Mesenchymal stem cell (in vitro differentiated cells and primary cell): ENCODE measurements at regions not wholly inside any gene's neighbourhood (a gene's known extent, or its start where the extent isn't known, plus 50 kb on each side); places are given as distances from the start of the nearest gene placed in this dataset.

Experiments used
- DNase-seq: peaks from one replicate; pipeline ENCODE4 v3.0.0-alpha.2; 2013
- H2AFZ ChIP-seq: one replicate; pipeline ENCODE4 v1.6.1; 2013; ENCODE audit warnings: low read depth, mild to moderate bottlenecking, control low read depth, inconsistent platforms, low read length, moderate library complexity
- H2AK5ac ChIP-seq: 2 replicates; pipeline ENCODE4 v1.6.1; 2013; ENCODE audit warnings: low read length, moderate library complexity, mild to moderate bottlenecking, inconsistent platforms; ENCODE audit not compliant: severe bottlenecking
- H2BK120ac ChIP-seq: one replicate; pipeline ENCODE4 v1.6.1; 2013; ENCODE audit warnings: low read depth, mild to moderate bottlenecking, inconsistent platforms, low read length, moderate library complexity
- H2BK12ac ChIP-seq, 2 experiments: one replicate each; pipeline ENCODE4 v1.6.1; 2013; ENCODE audit warnings: inconsistent platforms in 2 of 2, low read length in 2 of 2, mild to moderate bottlenecking in 2 of 2, moderate library complexity in 2 of 2, control low read depth in 1 of 2
- H2BK15ac ChIP-seq: one replicate; pipeline ENCODE4 v1.6.1; 2013; ENCODE audit warnings: mild to moderate bottlenecking, low read depth, inconsistent platforms; ENCODE audit not compliant: poor library complexity, severe bottlenecking
- H2BK5ac ChIP-seq: 2 replicates; pipeline ENCODE4 v1.6.1; 2013; ENCODE audit warnings: low read depth, mild to moderate bottlenecking, low read length, control low read depth, inconsistent platforms; ENCODE audit not compliant: poor library complexity, severe bottlenecking
- H3K14ac ChIP-seq, 2 experiments: one replicate each; pipeline ENCODE4 v1.6.1; 2013; ENCODE audit warnings: inconsistent platforms in 2 of 2, low read length in 2 of 2, control low read depth in 1 of 2, mild to moderate bottlenecking in 1 of 2, moderate library complexity in 1 of 2
- H3K18ac ChIP-seq, 2 experiments: one replicate each; pipeline ENCODE4 v1.6.1; 2013; ENCODE audit warnings: inconsistent platforms in 2 of 2, low read length in 2 of 2, control low read depth in 1 of 2, low read depth in 1 of 2, mild to moderate bottlenecking in 1 of 2
- H3K23ac ChIP-seq, 2 experiments: one replicate each; pipeline ENCODE4 v1.6.1; 2013; ENCODE audit warnings: inconsistent platforms in 2 of 2, low read length in 2 of 2, mild to moderate bottlenecking in 2 of 2, moderate library complexity in 2 of 2, control low read depth in 1 of 2
- H3K27ac ChIP-seq: 2 replicates; pipeline ENCODE4 v1.5.1; 2013; ENCODE audit warnings: mild to moderate bottlenecking, moderate library complexity, low read length, control low read depth, inconsistent platforms; ENCODE audit not compliant: poor library complexity, severe bottlenecking
- H3K27me3 ChIP-seq, 2 experiments: 2 replicates each; pipeline versions ENCODE4 v1.6.1 to v1.7.0; 2013; ENCODE audit warnings: low read length in 2 of 2, mild to moderate bottlenecking in 2 of 2, moderate library complexity in 2 of 2, control low read depth in 1 of 2, inconsistent platforms in 1 of 2; ENCODE audit not compliant: control insufficient read depth in 1 of 2, insufficient read depth in 1 of 2
- H3K36me3 ChIP-seq, 2 experiments: 2 replicates each; pipeline versions ENCODE4 v1.6.1 to v1.7.0; 2013; ENCODE audit warnings: low read length in 2 of 2, control low read depth in 1 of 2, inconsistent platforms in 1 of 2, low read depth in 1 of 2, mild to moderate bottlenecking in 1 of 2; ENCODE audit not compliant: insufficient read depth in 2 of 2, control insufficient read depth in 1 of 2
- H3K4ac ChIP-seq, 2 experiments: one replicate each; pipeline ENCODE4 v1.6.1; 2013; ENCODE audit warnings: inconsistent platforms in 2 of 2, low read length in 2 of 2, mild to moderate bottlenecking in 2 of 2, moderate library complexity in 2 of 2, control low read depth in 1 of 2, low read depth in 1 of 2
- H3K4me1 ChIP-seq: 2 replicates; pipeline ENCODE4 v1.6.1; 2013; ENCODE audit warnings: low read depth, low read length, control low read depth; ENCODE audit not compliant: control insufficient read depth, insufficient read depth
- H3K4me2 ChIP-seq: 2 replicates; pipeline ENCODE4 v1.6.1; 2013; ENCODE audit warnings: low read length, mild to moderate bottlenecking, inconsistent platforms; ENCODE audit not compliant: poor library complexity, severe bottlenecking
- H3K4me3 ChIP-seq, 2 experiments: 2 replicates each; pipeline versions ENCODE4 v1.5.1 to v1.7.0; 2013; ENCODE audit warnings: low read length in 2 of 2, mild to moderate bottlenecking in 2 of 2, control low read depth in 1 of 2, low read depth in 1 of 2; ENCODE audit not compliant: insufficient read depth in 1 of 2
- H3K79me1 ChIP-seq: replicated peaks from 2 replicates; pipeline ENCODE4 v1.6.1; 2013; ENCODE audit warnings: mild to moderate bottlenecking, control low read depth, low read length, inconsistent platforms; ENCODE audit not compliant: poor library complexity, severe bottlenecking
- H3K9ac ChIP-seq: 2 replicates; pipeline ENCODE4 v1.7.0; 2013; ENCODE audit warnings: mild to moderate bottlenecking, low read length, moderate library complexity
- H3K9me3 ChIP-seq: 2 replicates; pipeline ENCODE4 v1.7.0; 2013; ENCODE audit warnings: mild to moderate bottlenecking, low read length; ENCODE audit not compliant: control insufficient read depth
- H4K8ac ChIP-seq: one replicate; pipeline ENCODE4 v1.6.1; 2013; ENCODE audit warnings: inconsistent platforms, mild to moderate bottlenecking, low read length, moderate library complexity
- H4K91ac ChIP-seq: one replicate; pipeline ENCODE4 v1.6.1; 2013; ENCODE audit warnings: mild to moderate bottlenecking, low read length, inconsistent platforms
- WGBS: methylation state at CpG from one replicate; pipeline ENCODE4 v1.1.7; 2013; ENCODE audit warnings: mixed read lengths; 5-methylcytosine and 5-hydroxymethylcytosine counted together

DNA sequence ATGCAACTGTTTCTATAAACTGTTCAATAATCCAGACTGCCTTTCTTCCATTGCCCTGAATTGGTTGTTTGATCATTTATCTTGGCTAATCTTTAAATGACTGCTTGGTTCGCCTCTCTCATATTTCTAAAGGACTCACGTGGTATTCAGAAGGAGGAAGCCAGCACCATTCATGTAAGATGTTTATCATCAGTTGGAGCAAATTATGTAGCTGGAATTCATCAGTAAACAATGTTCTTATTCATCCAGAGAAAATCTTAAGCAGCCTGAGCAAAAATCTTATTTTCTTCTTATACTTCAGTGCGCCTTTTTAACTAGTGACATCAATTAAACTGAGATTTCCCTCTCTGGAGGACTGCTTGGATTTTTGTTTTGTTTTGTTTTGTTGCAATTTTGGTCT, 538.7 kb upstream of the TMEM132C start:
- Histone ChIP-seq H3K27ac (no peak overlapping the region), H3K9me3 (peaks cover 6% of the 10 kb centered on the region), H3K4me2 (no peak overlapping the region), H3K36me3 (no peaks in the 10 kb centered on the region), H2AK5ac (no peak overlapping the region), H3K27me3 (no peaks in the 10 kb centered on the region), H3K23ac (no peak overlapping the region), H2BK5ac (no peak overlapping the region), H2BK15ac (no peak overlapping the region), H4K8ac (no peak overlapping the region), H3K14ac (no peak overlapping the region), H2BK12ac (no peak overlapping the region), H3K18ac (no peak overlapping the region), H3K4ac (no peak overlapping the region), H3K4me1 (no peaks in the 10 kb centered on the region), H3K4me3 (no peak overlapping the region), H4K91ac (no peak overlapping the region), H2AFZ (no peak overlapping the region), H2BK120ac (no peak overlapping the region), H3K79me1 (no peaks in the 10 kb centered on the region), H3K9ac (no peak overlapping the region)
- 100% methylated on average over 1 of the region's 3 CpGs for WGBS
- DNase-seq: no peak

DNA sequence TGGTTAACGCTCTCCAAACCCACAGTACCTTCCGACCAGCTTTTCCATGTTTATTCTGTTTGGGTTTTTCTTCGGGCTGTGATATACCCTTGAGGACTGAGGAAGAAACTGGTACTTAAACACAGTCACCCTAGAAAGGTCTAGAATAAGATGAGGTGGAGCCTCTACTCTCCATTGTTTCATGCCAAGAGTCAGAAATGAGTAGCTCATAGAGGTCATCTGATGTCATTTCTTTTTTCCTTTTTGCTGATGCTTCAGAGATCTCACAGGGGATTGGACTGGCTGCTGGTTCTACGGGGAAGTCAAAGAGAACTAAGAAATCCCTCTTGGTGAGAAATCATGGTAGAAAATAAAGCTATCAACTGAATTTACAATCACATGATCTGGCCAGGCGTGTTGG, 538.2 kb upstream of the TMEM132C start:
- H3K4me3 ChIP-seq: no peak overlapping the region
- no peak overlapping the region for H2BK15ac ChIP-seq
- no peak overlapping the region for H3K18ac ChIP-seq
- H3K4ac ChIP-seq: no peak overlapping the region
- no peaks in the 10 kb centered on the region for H3K79me1 ChIP-seq
- H3K9me3 ChIP-seq: peaks cover 10% of the 10 kb centered on the region
- no peak overlapping the region for H2BK5ac ChIP-seq
- 80% methylated on average over 5 of the region's 5 CpGs for WGBS
- no peaks in the 10 kb centered on the region for H3K27me3 ChIP-seq
- H3K9ac ChIP-seq: no peak overlapping the region
- DNase-seq: no peak
- no peak overlapping the region for H3K4me2 ChIP-seq
- H4K8ac ChIP-seq: no peak overlapping the region
- no peak overlapping the region for H2BK12ac ChIP-seq
- no peak overlapping the region for H2AFZ ChIP-seq
- H3K27ac ChIP-seq: no peak overlapping the region
- no peaks in the 10 kb centered on the region for H3K36me3 ChIP-seq
- no peak overlapping the region for H2BK120ac ChIP-seq
- H3K23ac ChIP-seq: no peak overlapping the region
- H3K14ac ChIP-seq: no peak overlapping the region
- no peak overlapping the region for H4K91ac ChIP-seq
- no peaks in the 10 kb centered on the region for H3K4me1 ChIP-seq
- H2AK5ac ChIP-seq: no peak overlapping the region

DNA sequence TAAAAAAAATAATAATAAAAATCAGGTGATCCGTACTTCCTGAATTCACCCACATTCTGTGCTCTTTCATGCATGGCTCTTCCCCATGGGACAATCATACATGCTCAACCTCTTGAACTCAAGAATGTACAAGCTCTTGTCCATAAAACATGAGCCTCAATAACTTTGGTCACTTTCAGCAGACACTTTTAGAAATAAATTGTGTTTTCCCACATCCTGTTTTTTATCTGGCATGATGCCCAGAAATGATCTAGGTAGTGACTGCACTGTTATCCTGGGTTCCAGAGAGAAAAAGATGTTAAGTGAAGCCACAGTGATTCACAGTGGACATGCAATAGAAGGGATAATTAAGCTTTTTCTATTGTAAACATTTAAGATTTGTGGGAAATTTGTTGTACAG, 537.6 kb upstream of the TMEM132C start:
- Histone ChIP-seq H3K4me2 (no peak overlapping the region), H3K18ac (no peak overlapping the region), H4K8ac (no peak overlapping the region), H3K14ac (no peak overlapping the region), H3K79me1 (no peaks in the 10 kb centered on the region), H3K36me3 (no peaks in the 10 kb centered on the region), H3K9me3 (peaks cover 11% of the 10 kb centered on the region), H3K27ac (no peak overlapping the region), H2BK12ac (no peak overlapping the region), H3K4ac (no peak overlapping the region), H2AFZ (no peak overlapping the region), H3K4me3 (no peak overlapping the region), H4K91ac (no peak overlapping the region), H3K4me1 (no peaks in the 10 kb centered on the region), H2BK5ac (no peak overlapping the region), H2AK5ac (no peak overlapping the region), H2BK120ac (no peak overlapping the region), H3K9ac (no peak overlapping the region), H2BK15ac (no peak overlapping the region), H3K23ac (no peak overlapping the region), H3K27me3 (no peaks in the 10 kb centered on the region)
- WGBS: 52% methylated on average over 1 of the region's 1 CpG
- no peak for DNase-seq

DNA sequence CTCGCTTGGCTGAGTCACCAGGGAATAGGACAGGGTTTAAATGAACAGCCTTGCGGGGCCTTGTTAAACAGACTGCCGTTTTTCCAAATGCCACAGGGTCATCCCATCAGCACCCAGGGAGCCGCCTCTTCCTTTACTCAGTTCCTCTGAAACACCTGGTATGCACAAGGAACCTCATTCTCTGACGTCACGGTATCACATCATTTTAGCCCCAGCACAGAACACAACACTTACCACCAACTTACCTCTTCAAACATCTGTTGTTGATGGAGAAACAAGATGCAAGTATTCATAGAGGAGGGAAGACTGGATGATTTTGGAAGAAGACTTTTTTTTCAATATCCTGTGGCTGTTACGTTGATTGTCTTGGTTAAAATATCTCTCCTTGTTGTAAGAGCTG, 535.3 kb upstream of the TMEM132C start:
- H4K8ac ChIP-seq: no peak overlapping the region
- no peaks in the 10 kb centered on the region for H3K36me3 ChIP-seq
- H3K9ac ChIP-seq: no peak overlapping the region
- H3K23ac ChIP-seq: no peak overlapping the region
- H3K4me2 ChIP-seq: no peak overlapping the region
- H3K79me1 ChIP-seq: no peaks in the 10 kb centered on the region
- no peak for DNase-seq
- H3K4ac ChIP-seq: no peak overlapping the region
- no peak overlapping the region for H2AK5ac ChIP-seq
- no peaks in the 10 kb centered on the region for H3K4me1 ChIP-seq
- H3K27me3 ChIP-seq: no peaks in the 10 kb centered on the region
- no peak overlapping the region for H3K18ac ChIP-seq
- no peak overlapping the region for H3K4me3 ChIP-seq
- no peak overlapping the region for H2BK5ac ChIP-seq
- H4K91ac ChIP-seq: no peak overlapping the region
- no peak overlapping the region for H2BK12ac ChIP-seq
- no peak overlapping the region for H2AFZ ChIP-seq
- H3K27ac ChIP-seq: no peak overlapping the region
- no peak overlapping the region for H2BK15ac ChIP-seq
- H3K14ac ChIP-seq: no peak overlapping the region
- H3K9me3 ChIP-seq: peaks cover 11% of the 10 kb centered on the region
- H2BK120ac ChIP-seq: no peak overlapping the region
- WGBS: 73% methylated on average over 5 of the region's 7 CpGs
